Parathyroid adenoma (tissue), 2 donors: ENCODE measurements at regions not wholly inside any gene's neighbourhood (a gene's known extent, or its start where the extent isn't known, plus 50 kb on each side); places are given as distances from the start of the nearest gene placed in this dataset.
"Not testable (repeated sequence)": the region's sequence is repeated elsewhere in the genome, so short reads cannot be mapped to it uniquely, and the experiment has no call there.

ENCODE experiments used
- H2AFZ ChIP-seq: fragments of 300-600 bp; sonication (generic); one replicate; pipeline ENCODE4 v1.7.0; 2017; ENCODE audit warnings: antibody characterized with exemption, mild to moderate bottlenecking
- H3K27ac ChIP-seq: fragments of 300-600 bp; sonication (generic); one replicate; pipeline ENCODE4 v1.7.0; 2017
- H3K27me3 ChIP-seq: fragments of 300-600 bp; sonication (generic); one replicate; pipeline ENCODE4 v1.7.0; 2017; ENCODE audit warnings: low read length; ENCODE audit not compliant: control insufficient read depth, insufficient read depth
- H3K36me3 ChIP-seq: fragments of 300-600 bp; sonication (generic); one replicate; pipeline ENCODE4 v1.7.0; 2017; ENCODE audit warnings: low read length; ENCODE audit not compliant: control insufficient read depth, insufficient read depth
- H3K4me1 ChIP-seq: fragments of 300-600 bp; sonication (generic); one replicate; pipeline ENCODE4 v1.7.0; 2017; ENCODE audit warnings: control low read depth
- H3K4me2 ChIP-seq: fragments of 300-600 bp; sonication (generic); one replicate; pipeline ENCODE4 v1.7.0; 2017; ENCODE audit warnings: low read length
- H3K4me3 ChIP-seq: fragments of 300-600 bp; sonication (generic); one replicate; pipeline ENCODE4 v1.7.0; 2017; ENCODE audit warnings: low read depth, low read length
- H3K79me2 ChIP-seq: fragments of 300-600 bp; sonication (generic); one replicate; pipeline ENCODE4 v1.7.0; 2017; ENCODE audit warnings: control low read depth
- H3K9ac ChIP-seq: fragments of 300-600 bp; sonication (generic); one replicate; pipeline ENCODE4 v1.7.0; 2017; ENCODE audit warnings: mild to moderate bottlenecking
- H3K9me3 ChIP-seq: fragments of 300-600 bp; sonication (generic); one replicate; pipeline ENCODE4 v1.7.0; 2017; ENCODE audit warnings: low read length; ENCODE audit not compliant: control insufficient read depth
- TF ChIP-seq, protein P1 (sequence below): fragments of 300-600 bp; sonication (generic); IDR thresholded peaks from one replicate; pipeline ENCODE4 v1.7.0; 2017; ENCODE audit warnings: antibody characterized with exemption, mild to moderate bottlenecking
- donor health status: primary hyperparathyroidism.

DNA sequence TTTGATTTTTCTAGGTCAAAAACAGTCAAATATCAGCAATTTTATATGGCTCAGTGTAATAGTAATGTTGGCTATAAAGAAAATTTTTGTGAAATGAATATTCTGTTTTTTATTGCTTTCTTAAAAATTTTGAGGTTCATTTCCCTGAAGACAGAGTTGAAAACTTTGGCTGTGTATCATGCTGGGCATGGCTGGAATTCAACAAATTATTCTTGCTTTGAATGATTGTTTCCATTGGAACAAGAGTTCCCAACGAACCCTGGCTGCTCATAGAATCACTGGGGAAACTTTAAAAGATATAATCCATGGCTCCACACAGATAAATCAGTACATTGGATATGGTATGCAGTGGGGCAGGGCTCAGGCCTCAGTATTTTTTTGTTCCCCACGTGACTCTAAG, 118.6 kb downstream of the PLCE1 start:
- TF ChIP-seq, protein P1, sequence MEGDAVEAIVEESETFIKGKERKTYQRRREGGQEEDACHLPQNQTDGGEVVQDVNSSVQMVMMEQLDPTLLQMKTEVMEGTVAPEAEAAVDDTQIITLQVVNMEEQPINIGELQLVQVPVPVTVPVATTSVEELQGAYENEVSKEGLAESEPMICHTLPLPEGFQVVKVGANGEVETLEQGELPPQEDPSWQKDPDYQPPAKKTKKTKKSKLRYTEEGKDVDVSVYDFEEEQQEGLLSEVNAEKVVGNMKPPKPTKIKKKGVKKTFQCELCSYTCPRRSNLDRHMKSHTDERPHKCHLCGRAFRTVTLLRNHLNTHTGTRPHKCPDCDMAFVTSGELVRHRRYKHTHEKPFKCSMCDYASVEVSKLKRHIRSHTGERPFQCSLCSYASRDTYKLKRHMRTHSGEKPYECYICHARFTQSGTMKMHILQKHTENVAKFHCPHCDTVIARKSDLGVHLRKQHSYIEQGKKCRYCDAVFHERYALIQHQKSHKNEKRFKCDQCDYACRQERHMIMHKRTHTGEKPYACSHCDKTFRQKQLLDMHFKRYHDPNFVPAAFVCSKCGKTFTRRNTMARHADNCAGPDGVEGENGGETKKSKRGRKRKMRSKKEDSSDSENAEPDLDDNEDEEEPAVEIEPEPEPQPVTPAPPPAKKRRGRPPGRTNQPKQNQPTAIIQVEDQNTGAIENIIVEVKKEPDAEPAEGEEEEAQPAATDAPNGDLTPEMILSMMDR: no peak
- Histone ChIP-seq H3K79me2 (no peaks in the 10 kb centered on the region), H3K27me3 (no peaks in the 10 kb centered on the region), H3K4me1 (no peaks in the 10 kb centered on the region), H3K36me3 (no peaks in the 10 kb centered on the region), H3K4me3 (no peak overlapping the region), H3K9me3 (no peaks in the 10 kb centered on the region), H3K4me2 (no peak overlapping the region), H3K9ac (no peak overlapping the region), H2AFZ (no peak overlapping the region), H3K27ac (no peak overlapping the region)

DNA sequence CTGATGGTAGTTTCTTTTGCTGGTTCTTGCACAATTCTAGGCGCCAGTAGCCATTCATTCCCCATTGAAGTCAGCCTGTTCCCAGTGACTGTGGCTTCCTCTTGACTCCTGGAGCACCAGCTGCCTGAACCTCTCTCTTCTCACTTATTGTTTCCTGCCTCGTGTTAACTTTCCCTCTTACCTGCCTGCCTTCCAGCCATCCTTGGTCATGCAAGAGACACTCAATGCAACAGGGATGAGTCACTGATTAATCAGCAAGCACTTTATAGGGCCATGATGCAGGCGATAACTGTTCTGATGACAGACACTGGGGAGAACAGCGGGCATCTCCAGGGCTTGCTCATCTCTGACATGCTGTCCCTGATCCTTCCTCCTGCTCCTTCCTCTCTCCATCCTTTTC, 122.0 kb downstream of the PLCE1 start:
- H3K4me3 ChIP-seq: no peak overlapping the region
- H3K36me3 ChIP-seq: no peaks in the 10 kb centered on the region
- H3K4me1 ChIP-seq: no peaks in the 10 kb centered on the region
- H3K9me3 ChIP-seq: no peaks in the 10 kb centered on the region
- no peak overlapping the region for H3K27ac ChIP-seq
- no peaks in the 10 kb centered on the region for H3K27me3 ChIP-seq
- H3K9ac ChIP-seq: no peak overlapping the region
- H3K79me2 ChIP-seq: no peaks in the 10 kb centered on the region
- no peak overlapping the region for H3K4me2 ChIP-seq
- TF ChIP-seq, protein P1: no peak
- H2AFZ ChIP-seq: no peak overlapping the region

DNA sequence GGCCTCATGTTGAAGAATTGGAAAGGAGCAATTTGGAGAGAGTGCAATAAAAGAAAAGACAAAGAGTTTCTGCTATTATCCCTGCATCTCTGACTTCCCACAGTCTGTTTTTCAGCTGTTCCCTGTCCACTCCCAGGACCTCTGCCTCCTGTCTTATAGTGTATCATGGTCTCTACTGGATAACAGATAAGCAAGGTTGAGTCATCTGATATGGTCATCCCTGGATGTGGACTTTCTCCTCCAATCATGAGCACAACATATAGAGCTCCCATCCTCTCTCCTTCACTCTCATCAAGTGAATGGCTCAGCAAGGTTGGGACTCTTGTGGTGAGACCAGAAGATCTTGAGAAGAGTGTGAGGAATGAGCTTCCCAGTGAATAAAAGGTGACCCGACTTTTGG, 123.1 kb downstream of the PLCE1 start:
- Histone ChIP-seq H3K79me2 (no peaks in the 10 kb centered on the region), H3K36me3 (no peaks in the 10 kb centered on the region), H3K27ac (no peak overlapping the region), H3K4me1 (no peaks in the 10 kb centered on the region), H3K27me3 (no peaks in the 10 kb centered on the region), H3K9ac (no peak overlapping the region), H3K9me3 (no peaks in the 10 kb centered on the region), H3K4me3 (no peak overlapping the region), H2AFZ (no peak overlapping the region), H3K4me2 (no peak overlapping the region)
- TF ChIP-seq, protein P1: no peak

DNA sequence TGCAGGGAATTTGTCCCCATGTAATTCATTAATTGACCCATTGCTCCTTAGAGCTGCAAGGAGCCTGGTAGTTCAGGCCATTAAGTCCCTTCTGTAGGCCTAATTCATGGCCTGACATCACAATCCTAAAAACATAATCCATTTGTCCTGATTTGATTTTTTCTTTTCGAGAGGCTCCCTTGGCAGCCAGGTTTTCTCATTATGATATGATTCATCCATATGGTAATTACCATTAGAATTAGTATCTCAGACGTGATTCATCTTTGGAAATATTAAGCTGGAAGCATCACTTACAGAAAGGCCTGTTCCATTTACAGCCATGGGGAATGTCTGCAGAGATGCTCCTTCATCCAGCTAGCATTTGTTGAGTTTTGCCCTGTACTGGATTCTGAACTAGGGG, 128.5 kb downstream of the PLCE1 start:
- TF ChIP-seq, protein P1: no peak
- no peak overlapping the region for H3K9ac ChIP-seq
- no peaks in the 10 kb centered on the region for H3K9me3 ChIP-seq
- H3K79me2 ChIP-seq: no peaks in the 10 kb centered on the region
- H2AFZ ChIP-seq: no peak overlapping the region
- H3K4me3 ChIP-seq: no peak overlapping the region
- no peak overlapping the region for H3K27ac ChIP-seq
- H3K36me3 ChIP-seq: no peaks in the 10 kb centered on the region
- H3K4me1 ChIP-seq: no peaks in the 10 kb centered on the region
- no peak overlapping the region for H3K4me2 ChIP-seq
- no peaks in the 10 kb centered on the region for H3K27me3 ChIP-seq

DNA sequence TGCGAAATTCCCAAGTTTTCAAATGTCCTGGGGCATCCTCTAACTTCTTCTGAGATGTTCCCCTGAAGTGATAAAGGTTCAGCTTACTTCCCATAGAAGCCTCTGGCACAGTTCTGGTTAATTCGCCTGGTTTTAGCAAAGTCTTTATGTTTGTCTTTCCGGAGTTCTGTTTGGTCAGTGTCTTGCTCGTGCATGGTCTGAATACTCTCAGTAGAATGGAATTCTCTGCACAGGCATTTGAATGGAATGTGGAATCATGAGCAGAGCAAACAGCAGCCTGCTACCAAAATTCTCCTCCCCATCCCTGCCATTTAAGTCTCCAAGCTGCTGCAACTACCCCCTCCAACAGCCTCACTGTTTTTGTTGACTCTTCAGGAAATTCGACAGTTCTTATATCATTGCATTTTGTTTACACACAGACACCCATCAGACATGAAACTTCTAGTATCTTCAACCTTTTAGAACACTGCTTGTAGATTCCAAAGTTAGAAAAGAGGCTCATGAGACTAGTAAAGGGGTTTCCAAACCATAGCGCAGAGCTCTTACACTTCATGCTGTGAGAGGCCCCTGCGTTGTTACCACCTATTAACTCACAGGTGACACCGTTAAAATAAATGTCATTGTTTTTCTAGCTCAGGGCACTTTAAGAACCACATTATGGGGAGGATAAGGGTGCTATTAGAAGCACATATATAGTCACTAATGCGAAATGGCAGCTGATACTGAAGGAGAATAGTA, 129.7 kb downstream of the PLCE1 start:
- no peaks in the 10 kb centered on the region for H3K79me2 ChIP-seq
- H3K27ac ChIP-seq: no peak overlapping the region

DNA sequence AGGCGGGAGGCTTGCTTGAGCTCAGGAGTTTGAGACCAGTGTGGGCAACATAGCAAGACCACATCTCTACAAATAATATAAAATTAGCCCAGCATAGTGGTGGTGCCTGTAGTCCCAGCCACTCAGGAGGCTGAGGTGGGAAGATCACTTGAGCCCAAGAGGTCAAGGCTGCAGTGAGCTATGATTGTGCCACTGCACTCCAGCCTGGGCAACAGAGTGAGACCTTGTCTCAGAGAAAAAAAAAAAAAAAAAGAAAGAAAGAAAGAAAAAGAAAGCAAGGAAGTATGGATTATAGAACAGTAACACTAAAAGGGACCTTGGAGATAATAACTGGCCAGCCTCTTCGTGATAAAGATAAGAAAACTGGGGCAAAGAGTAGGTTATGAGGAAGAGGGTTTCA, 130.4 kb downstream of the PLCE1 start:
- not testable (repeated sequence) for H3K79me2 ChIP-seq, H3K9ac ChIP-seq, H3K4me1 ChIP-seq, H3K9me3 ChIP-seq, H3K4me3 ChIP-seq, H2AFZ ChIP-seq, H3K27me3 ChIP-seq, H3K4me2 ChIP-seq, H3K27ac ChIP-seq, H3K36me3 ChIP-seq

More for the DNA sequence above, 129.7 kb downstream of the PLCE1 start:
- TF ChIP-seq, protein P1: no peak
- H3K36me3 ChIP-seq: no peaks in the 10 kb centered on the region
- no peak overlapping the region for H3K4me3 ChIP-seq
- H3K9me3 ChIP-seq: no peaks in the 10 kb centered on the region
- H3K27me3 ChIP-seq: no peaks in the 10 kb centered on the region
- no peaks in the 10 kb centered on the region for H3K4me1 ChIP-seq
- H3K9ac ChIP-seq: no peak overlapping the region
- no peak overlapping the region for H3K4me2 ChIP-seq
- H2AFZ ChIP-seq: no peak overlapping the region

DNA sequence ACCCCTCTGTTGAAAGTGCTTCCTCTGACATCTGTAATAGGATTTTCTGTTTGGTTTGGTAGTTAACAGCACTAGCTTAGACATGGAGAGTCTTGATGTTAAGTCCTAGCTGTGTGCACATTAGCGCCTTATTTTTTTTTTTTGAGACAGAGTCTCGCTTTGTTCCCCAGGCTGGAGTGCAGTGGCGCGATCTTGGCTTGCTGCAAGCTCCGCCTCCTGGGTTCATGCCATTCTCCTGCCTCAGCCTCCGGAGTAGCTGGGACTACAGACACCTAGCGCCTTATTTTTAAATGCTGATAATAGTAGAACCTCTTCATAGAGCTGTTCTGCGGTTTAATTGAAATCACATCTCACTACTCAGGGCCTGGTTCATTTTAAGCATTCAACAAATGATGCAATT, 131.5 kb downstream of the PLCE1 start:
- H3K79me2 ChIP-seq, H3K4me3 ChIP-seq, H3K9me3 ChIP-seq, H3K4me1 ChIP-seq, H3K9ac ChIP-seq, H2AFZ ChIP-seq, H3K36me3 ChIP-seq, H3K4me2 ChIP-seq, H3K27ac ChIP-seq, H3K27me3 ChIP-seq: not testable (repeated sequence)
